Stimulated activated CD8-positive, alpha-beta memory T cell treated with anti-CD3 and anti-CD28 coated beads, Interleukin-15, amount 100 ng/mL, for 24 hours (primary cell): ENCODE measurements at regions not wholly inside any gene's neighbourhood (a gene's known extent, or its start where the extent isn't known, plus 50 kb on each side); places are given as distances from the start of the nearest gene placed in this dataset.
"Not testable (repeated sequence)": the region's sequence is repeated elsewhere in the genome, so short reads cannot be mapped to it uniquely, and the experiment has no call there.

ENCODE experiments used
- DNase-seq: peaks from one replicate; pipeline ENCODE4 v3.0.0-alpha.2; 2020; ENCODE audit warnings: low read depth

GRCh38 chr7:32680259-32681173 lies 185.2 kb downstream of the AVL9 start:
- no peak for DNase-seq

- DNase-seq, result no peak
Observed at GRCh38 chr7:32679192-32679591, 183.9 kb downstream of the AVL9 start.

GRCh38 chr7:32677593-32677992 lies 182.3 kb downstream of the AVL9 start:
- no peak for DNase-seq

GRCh38 chr7:32676249-32676941 lies 181.1 kb downstream of the AVL9 start:
- no peak for DNase-seq

GRCh38 chr7:32673275-32673983 lies 178.1 kb downstream of the AVL9 start:
- no peak for DNase-seq

GRCh38 chr7:32670110-32671025 lies 175.1 kb downstream of the AVL9 start:
- DNase-seq, result no peak

- not testable (repeated sequence) for DNase-seq
Observed at GRCh38 chr7:32669173-32669870, 174.0 kb downstream of the AVL9 start.

- DNase-seq, result not testable (repeated sequence)
Observed at GRCh38 chr7:32668387-32669097, 173.3 kb downstream of the AVL9 start.

GRCh38 chr7:32667586-32667985 lies 172.3 kb downstream of the AVL9 start:
- not testable (repeated sequence) for DNase-seq

- DNase-seq, result not testable (repeated sequence)
Observed at GRCh38 chr7:32663805-32664211, 168.5 kb downstream of the AVL9 start.

- DNase-seq, result not testable (repeated sequence)
Observed at GRCh38 chr7:32662509-32662908, 167.2 kb downstream of the AVL9 start.

- no peak for DNase-seq
Observed at GRCh38 chr7:32661929-32662328, 166.6 kb downstream of the AVL9 start.

GRCh38 chr7:32661501-32661900 lies 166.2 kb downstream of the AVL9 start:
- no peak for DNase-seq

- DNase-seq, result no peak
Observed at GRCh38 chr7:32660936-32661335, 165.6 kb downstream of the AVL9 start.

- no peak for DNase-seq
Observed at GRCh38 chr7:32659853-32660252, 164.6 kb downstream of the AVL9 start.

- DNase-seq, result no peak
Observed at GRCh38 chr7:32658467-32658869, 163.2 kb downstream of the AVL9 start.

GRCh38 chr7:32658034-32658433 lies 162.7 kb downstream of the AVL9 start:
- no peak for DNase-seq

- DNase-seq, result not testable (repeated sequence)
Observed at GRCh38 chr7:32654549-32654948, 159.3 kb downstream of the AVL9 start.

- not testable (repeated sequence) for DNase-seq
Observed at GRCh38 chr7:32650356-32650755, 155.1 kb downstream of the AVL9 start.
